ENCODE measurements at regions not wholly inside any gene's neighbourhood (a gene's known extent, or its start where the extent isn't known, plus 50 kb on each side); places are given as distances from the start of the nearest gene placed in this dataset.

GRCh38 chr12:29043069-29043468, 106.0 kb upstream of the FAR2 start:
- H3K36me3 Mint-ChIP-seq: no peaks in the 10 kb centered on the region
- Histone ChIP-seq H3K9me3 (ENCODE audit: low read depth) (no peaks in the 10 kb centered on the region), H3K4me2 (no peak overlapping the region), H3K4me3 (no peak overlapping the region), H3F3A (ENCODE audit: low read depth) (no peaks in the 10 kb centered on the region), H3K36me3 (no peaks in the 10 kb centered on the region), H4K20me1 (ENCODE audit: low read depth) (no peaks in the 10 kb centered on the region), H2AFZ (replicated peaks) (no peak overlapping the region), H3K79me2 (ENCODE audit: low read depth) (no peaks in the 10 kb centered on the region), H3K27ac (no peak overlapping the region), H3K4me1 (no peaks in the 10 kb centered on the region), H3K27me3 (no peaks in the 10 kb centered on the region), H3K9ac (no peak overlapping the region)
- no peaks in the 10 kb centered on the region for H3K27me3 Mint-ChIP-seq (ENCODE audit: insufficient read depth, low read depth)
- DNase-seq (ENCODE audit: low spot score): no peak
- no peaks in the 10 kb centered on the region for H3K9me3 Mint-ChIP-seq
- no peak overlapping the region for H3K27ac Mint-ChIP-seq
- H3K4me1 Mint-ChIP-seq: no peaks in the 10 kb centered on the region
- no peak overlapping the region for H3K4me3 Mint-ChIP-seq
- no peak for TF ChIP-seq EZH2phosphoT487 (IDR thresholded peaks at IDR 0.05)
- TF ChIP-seq CTCF (IDR thresholded peaks at IDR 0.05): no peak
- no peak for TF ChIP-seq EZH2 (IDR thresholded peaks at IDR 0.05)

- H3K4me1 ChIP-seq: no peaks in the 10 kb centered on the region
- no peaks in the 10 kb centered on the region for H3F3A ChIP-seq (ENCODE audit: low read depth)
- no peaks in the 10 kb centered on the region for H3K79me2 ChIP-seq (ENCODE audit: low read depth)
- no peaks in the 10 kb centered on the region for H3K27me3 ChIP-seq
- no peak overlapping the region for H3K27ac ChIP-seq
- DNase-seq (ENCODE audit: low spot score): no peak
- H3K4me3 ChIP-seq: no peak overlapping the region
- H3K4me3 Mint-ChIP-seq: no peak overlapping the region
- TF ChIP-seq EZH2phosphoT487 (IDR thresholded peaks at IDR 0.05) (no peak), EZH2 (IDR thresholded peaks at IDR 0.05) (no peak), CTCF (IDR thresholded peaks at IDR 0.05) (no peak)
- no peaks in the 10 kb centered on the region for H3K4me1 Mint-ChIP-seq
- no peak overlapping the region for H2AFZ ChIP-seq (replicated peaks)
- H3K9me3 ChIP-seq (ENCODE audit: low read depth): no peaks in the 10 kb centered on the region
- no peak overlapping the region for H3K9ac ChIP-seq
- H3K36me3 Mint-ChIP-seq: no peaks in the 10 kb centered on the region
- H3K36me3 ChIP-seq: no peaks in the 10 kb centered on the region
- H4K20me1 ChIP-seq (ENCODE audit: low read depth): no peaks in the 10 kb centered on the region
- H3K27ac Mint-ChIP-seq: no peak overlapping the region
- no peaks in the 10 kb centered on the region for H3K9me3 Mint-ChIP-seq
- H3K27me3 Mint-ChIP-seq (ENCODE audit: insufficient read depth, low read depth): no peaks in the 10 kb centered on the region
- H3K4me2 ChIP-seq: no peak overlapping the region
Observed at GRCh38 chr12:29044799-29045198, 104.3 kb upstream of the FAR2 start.

GRCh38 chr12:29048787-29049186, 100.3 kb upstream of the FAR2 start:
- no peaks in the 10 kb centered on the region for H3K4me1 Mint-ChIP-seq
- no peak overlapping the region for H3K4me2 ChIP-seq
- no peaks in the 10 kb centered on the region for H3K36me3 ChIP-seq
- H3K9ac ChIP-seq: no peak overlapping the region
- no peak overlapping the region for H3K4me3 Mint-ChIP-seq
- H3K27ac ChIP-seq: no peak overlapping the region
- no peaks in the 10 kb centered on the region for H3K4me1 ChIP-seq
- H3K27me3 ChIP-seq: no peaks in the 10 kb centered on the region
- H3F3A ChIP-seq (ENCODE audit: low read depth): no peaks in the 10 kb centered on the region
- H3K27me3 Mint-ChIP-seq (ENCODE audit: insufficient read depth, low read depth): no peaks in the 10 kb centered on the region
- H3K4me3 ChIP-seq: no peak overlapping the region
- H3K79me2 ChIP-seq (ENCODE audit: low read depth): no peaks in the 10 kb centered on the region
- H3K27ac Mint-ChIP-seq: no peak overlapping the region
- no peak for DNase-seq (ENCODE audit: low spot score)
- H3K36me3 Mint-ChIP-seq: no peaks in the 10 kb centered on the region
- H3K9me3 ChIP-seq (ENCODE audit: low read depth): no peaks in the 10 kb centered on the region
- no peaks in the 10 kb centered on the region for H4K20me1 ChIP-seq (ENCODE audit: low read depth)
- H3K9me3 Mint-ChIP-seq: no peaks in the 10 kb centered on the region
- no peak overlapping the region for H2AFZ ChIP-seq (replicated peaks)
- TF ChIP-seq EZH2 (IDR thresholded peaks at IDR 0.05) (no peak), CTCF (IDR thresholded peaks at IDR 0.05) (no peak), EZH2phosphoT487 (IDR thresholded peaks at IDR 0.05) (no peak)

GRCh38 chr12:29050503-29050902, 98.6 kb upstream of the FAR2 start:
- H3K4me3 Mint-ChIP-seq: no peak overlapping the region
- Histone ChIP-seq H4K20me1 (ENCODE audit: low read depth) (no peaks in the 10 kb centered on the region), H3K9ac (no peak overlapping the region), H3F3A (ENCODE audit: low read depth) (no peaks in the 10 kb centered on the region), H3K4me3 (no peak overlapping the region), H3K27ac (no peak overlapping the region), H3K9me3 (ENCODE audit: low read depth) (no peaks in the 10 kb centered on the region), H3K79me2 (ENCODE audit: low read depth) (no peaks in the 10 kb centered on the region), H2AFZ (replicated peaks) (no peak overlapping the region), H3K27me3 (no peaks in the 10 kb centered on the region), H3K4me2 (no peak overlapping the region), H3K36me3 (no peaks in the 10 kb centered on the region), H3K4me1 (no peaks in the 10 kb centered on the region)
- no peak for DNase-seq (ENCODE audit: low spot score)
- TF ChIP-seq CTCF (IDR thresholded peaks at IDR 0.05): no peak
- TF ChIP-seq EZH2phosphoT487 (IDR thresholded peaks at IDR 0.05): no peak
- no peak for TF ChIP-seq EZH2 (IDR thresholded peaks at IDR 0.05)
- H3K27me3 Mint-ChIP-seq (ENCODE audit: insufficient read depth, low read depth): no peaks in the 10 kb centered on the region
- H3K27ac Mint-ChIP-seq: no peak overlapping the region
- no peaks in the 10 kb centered on the region for H3K4me1 Mint-ChIP-seq
- H3K9me3 Mint-ChIP-seq: no peaks in the 10 kb centered on the region
- no peaks in the 10 kb centered on the region for H3K36me3 Mint-ChIP-seq
